ENCODE measurements at regions not wholly inside any gene's neighbourhood (a gene's known extent, or its start where the extent isn't known, plus 50 kb on each side); places are given as distances from the start of the nearest gene placed in this dataset.

- Histone ChIP-seq H3K4me3 (no peak overlapping the region), H3K36me3 (no peaks in the 10 kb centered on the region), H3K27me3 (no peaks in the 10 kb centered on the region), H3K9me3 (no peaks in the 10 kb centered on the region; the same call in 1 of the 2 replicates)
- DNase-seq, result no peak
Observed at GRCh38 chr1:96338622-96339021, 383.0 kb upstream of the PTBP2 start.

- no peak for DNase-seq
- H3K27me3 ChIP-seq, result no peaks in the 10 kb centered on the region
Observed at GRCh38 chr1:96340686-96341085, 380.9 kb upstream of the PTBP2 start.

GRCh38 chr1:96346719-96347118, 374.9 kb upstream of the PTBP2 start:
- no peak overlapping the region for H3K4me3 ChIP-seq
- H3K27me3 ChIP-seq, result no peaks in the 10 kb centered on the region
- no peak for DNase-seq
- no peaks in the 10 kb centered on the region for H3K36me3 ChIP-seq
- peaks cover 6% of the 10 kb centered on the region for H3K9me3 ChIP-seq

More at GRCh38 chr1:96340686-96341085, 380.9 kb upstream of the PTBP2 start:
- no peak overlapping the region for H3K4me3 ChIP-seq
- no peaks in the 10 kb centered on the region for H3K36me3 ChIP-seq
- peaks cover 6% of the 10 kb centered on the region for H3K9me3 ChIP-seq

- no peaks in the 10 kb centered on the region for H3K27me3 ChIP-seq
Observed at GRCh38 chr1:96349896-96350295, 371.7 kb upstream of the PTBP2 start.

DNA sequence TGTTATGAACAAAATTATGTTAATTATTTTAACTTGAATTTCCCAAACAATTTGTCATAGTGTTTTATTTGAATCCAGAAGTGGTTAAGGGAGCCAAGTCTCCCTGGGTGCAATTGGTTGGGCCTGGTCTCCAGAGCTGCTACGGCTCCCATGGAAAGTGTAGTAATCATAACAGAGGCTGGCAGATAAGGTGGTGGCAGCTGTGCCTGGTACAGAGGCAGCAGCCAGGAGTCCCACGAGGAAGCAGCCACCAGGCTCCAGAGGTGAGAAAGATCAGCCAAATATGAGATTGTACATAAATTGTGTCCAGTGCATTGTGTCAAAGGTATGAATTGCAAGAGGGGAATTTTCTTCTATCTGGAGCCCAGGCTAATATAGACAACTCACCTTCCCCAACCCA, 368.9 kb upstream of the PTBP2 start:
- H3K36me3 ChIP-seq, result no peaks in the 10 kb centered on the region
- no peaks in the 10 kb centered on the region for H3K9me3 ChIP-seq
- no peak overlapping the region for H3K4me3 ChIP-seq
- H3K27me3 ChIP-seq, result no peaks in the 10 kb centered on the region
- no peak for DNase-seq

More at GRCh38 chr1:96349896-96350295, 371.7 kb upstream of the PTBP2 start:
- Histone ChIP-seq H3K36me3 (no peaks in the 10 kb centered on the region), H3K9me3 (no peaks in the 10 kb centered on the region), H3K4me3 (no peak overlapping the region)
- no peak for DNase-seq

GRCh38 chr1:96355521-96355920, 366.1 kb upstream of the PTBP2 start:
- Histone ChIP-seq H3K36me3 (no peaks in the 10 kb centered on the region), H3K4me3 (no peak overlapping the region), H3K9me3 (no peaks in the 10 kb centered on the region), H3K27me3 (no peaks in the 10 kb centered on the region)
- DNase-seq, result no peak

GRCh38 chr1:96355961-96356360, 365.6 kb upstream of the PTBP2 start:
- Histone ChIP-seq H3K36me3 (no peaks in the 10 kb centered on the region), H3K4me3 (no peak overlapping the region), H3K9me3 (no peaks in the 10 kb centered on the region), H3K27me3 (no peaks in the 10 kb centered on the region)
- DNase-seq, result no peak

GRCh38 chr1:96357141-96357765, 364.3 kb upstream of the PTBP2 start:
- H3K36me3 ChIP-seq, result no peaks in the 10 kb centered on the region
- DNase-seq, result no peak
- H3K4me3 ChIP-seq, result no peak overlapping the region
- no peaks in the 10 kb centered on the region for H3K27me3 ChIP-seq
- H3K9me3 ChIP-seq, result no peaks in the 10 kb centered on the region

DNA sequence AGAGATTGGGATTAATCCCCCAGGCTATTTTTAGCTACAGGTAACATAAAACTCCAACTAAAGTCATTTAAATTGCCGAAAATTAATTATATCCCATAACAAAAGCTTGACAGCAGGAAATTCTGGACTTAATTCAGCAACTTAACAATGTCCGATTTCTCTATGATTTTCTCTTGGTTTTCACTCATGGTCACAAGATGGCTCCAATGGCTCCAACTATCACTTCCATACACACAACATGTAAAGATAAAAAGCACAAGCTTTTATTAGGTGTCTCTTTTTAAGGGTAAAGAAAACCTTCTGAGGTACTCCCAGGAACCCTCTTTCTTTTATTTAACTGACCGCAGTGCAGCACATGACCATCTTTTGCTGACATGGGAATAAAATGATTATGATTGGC, 363.5 kb upstream of the PTBP2 start:
- no peaks in the 10 kb centered on the region for H3K36me3 ChIP-seq
- no peak overlapping the region for H3K4me3 ChIP-seq
- no peaks in the 10 kb centered on the region for H3K27me3 ChIP-seq
- H3K9me3 ChIP-seq, result no peaks in the 10 kb centered on the region
- no peak for DNase-seq

- Histone ChIP-seq H3K36me3 (no peaks in the 10 kb centered on the region), H3K9me3 (no peaks in the 10 kb centered on the region; the same call in 1 of the 2 replicates), H3K27me3 (no peaks in the 10 kb centered on the region), H3K4me3 (no peak overlapping the region)
- DNase-seq, result peak; percentile 11
Observed at GRCh38 chr1:96360036-96360795, 361.4 kb upstream of the PTBP2 start.

DNA sequence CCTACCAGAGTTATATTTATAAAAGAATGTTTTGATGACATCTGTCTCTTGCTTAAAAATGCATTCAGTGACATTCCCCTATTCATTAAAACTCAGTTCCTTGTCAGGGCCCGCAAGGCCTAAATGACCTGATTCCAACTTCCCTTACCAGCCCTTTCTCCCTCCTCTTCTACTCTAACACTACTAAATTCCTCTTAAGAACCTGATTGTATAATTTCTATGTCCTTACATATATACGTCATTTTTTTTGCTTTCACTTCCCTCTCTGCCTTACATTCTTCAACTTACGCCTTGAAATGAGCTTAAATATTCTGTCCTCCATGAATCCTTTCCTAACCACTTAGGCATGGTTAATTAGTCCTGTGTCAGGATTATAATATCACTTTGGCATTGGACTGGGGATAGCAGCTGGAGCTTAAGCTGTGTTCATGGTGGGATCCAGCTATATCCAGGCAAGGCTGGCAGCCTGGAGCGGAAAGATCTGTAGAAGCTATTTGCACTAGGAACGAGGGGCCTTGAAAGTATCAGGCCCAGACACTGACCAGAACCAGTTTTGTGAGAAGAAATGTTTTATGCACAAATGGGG, 360.2 kb upstream of the PTBP2 start:
- H3K4me3 ChIP-seq, result no peak overlapping the region
- H3K36me3 ChIP-seq, result no peaks in the 10 kb centered on the region
- H3K27me3 ChIP-seq, result no peaks in the 10 kb centered on the region
- no peaks in the 10 kb centered on the region; the same call in 1 of the 2 replicates for H3K9me3 ChIP-seq
- no peak for DNase-seq

DNA sequence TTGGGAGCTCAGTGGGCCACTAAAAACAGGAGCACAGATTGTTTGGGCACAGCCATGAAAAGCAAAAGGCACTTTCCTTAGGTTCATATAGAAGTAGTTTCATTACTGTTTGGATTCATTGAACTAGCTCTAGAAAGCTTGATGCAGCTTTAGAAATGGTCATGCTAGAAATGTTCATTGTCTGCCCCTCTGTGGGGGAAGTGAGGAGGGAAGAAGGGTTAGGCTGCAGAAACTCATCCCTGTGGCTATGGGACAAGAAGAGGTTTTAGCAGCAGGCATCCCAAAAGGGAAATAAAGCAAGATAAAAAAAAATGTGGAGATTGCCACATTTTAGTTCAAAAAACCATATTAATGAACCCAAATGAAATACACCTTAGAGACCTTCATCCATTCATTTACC, 359.6 kb upstream of the PTBP2 start:
- Histone ChIP-seq H3K36me3 (no peaks in the 10 kb centered on the region), H3K27me3 (no peaks in the 10 kb centered on the region), H3K4me3 (no peak overlapping the region), H3K9me3 (no peaks in the 10 kb centered on the region; the same call in 1 of the 2 replicates)
- DNase-seq, result no peak

DNA sequence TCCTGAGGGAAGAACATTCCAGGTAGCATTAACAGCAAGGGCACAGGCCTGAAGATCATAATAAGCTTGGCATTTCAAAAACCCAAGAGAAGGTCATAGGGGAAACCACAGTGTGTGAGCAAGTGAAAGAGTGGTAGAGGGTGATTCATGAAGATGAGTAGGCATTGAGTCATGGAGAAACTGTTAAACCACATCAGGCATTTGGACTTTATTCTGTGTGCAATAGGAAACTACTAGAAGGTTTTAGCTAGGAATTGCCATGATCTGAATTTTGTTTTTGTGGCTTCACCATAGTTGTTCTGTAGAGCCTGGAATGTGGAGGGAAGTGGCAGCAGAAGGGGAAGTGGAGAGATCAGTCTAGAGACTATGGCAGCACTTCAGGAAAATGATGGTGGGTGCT, 359.0 kb upstream of the PTBP2 start:
- H3K36me3 ChIP-seq, result no peaks in the 10 kb centered on the region
- DNase-seq, result peak; percentile 51

GRCh38 chr1:96363826-96364225, 357.8 kb upstream of the PTBP2 start:
- Histone ChIP-seq H3K4me3 (no peak overlapping the region), H3K9me3 (no peaks in the 10 kb centered on the region; the same call in 1 of the 2 replicates), H3K27me3 (no peaks in the 10 kb centered on the region), H3K36me3 (no peaks in the 10 kb centered on the region)
- no peak for DNase-seq

More for the DNA sequence above, 359.0 kb upstream of the PTBP2 start:
- no peaks in the 10 kb centered on the region; the same call in 1 of the 2 replicates for H3K9me3 ChIP-seq
- H3K4me3 ChIP-seq, result no peak overlapping the region
- no peaks in the 10 kb centered on the region for H3K27me3 ChIP-seq

DNA sequence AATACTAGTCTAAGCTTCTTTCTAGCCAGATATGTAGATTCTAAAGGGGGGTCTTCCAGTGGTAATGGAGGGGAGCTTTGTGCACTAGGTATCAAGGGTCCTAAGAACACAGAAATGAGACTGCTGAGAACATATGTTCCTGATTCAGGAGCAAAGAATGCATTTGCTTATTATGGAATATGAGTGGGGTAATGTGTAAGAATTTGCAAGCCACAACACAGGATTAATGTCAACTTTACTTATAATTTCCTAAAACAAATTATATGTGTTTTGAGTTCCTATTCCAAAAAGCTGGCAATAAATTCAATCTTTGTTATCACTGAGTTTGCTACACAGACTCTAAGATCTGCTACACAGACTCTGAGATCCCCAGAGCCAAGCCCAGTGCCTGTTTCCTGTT, 357.0 kb upstream of the PTBP2 start:
- Histone ChIP-seq H3K27me3 (no peaks in the 10 kb centered on the region), H3K4me3 (no peak overlapping the region), H3K36me3 (no peaks in the 10 kb centered on the region), H3K9me3 (no peaks in the 10 kb centered on the region; the same call in 1 of the 2 replicates)
- peak; percentile 9 for DNase-seq

- no peaks in the 10 kb centered on the region; the same call in 1 of the 2 replicates for H3K9me3 ChIP-seq
- H3K36me3 ChIP-seq, result no peaks in the 10 kb centered on the region
- no peaks in the 10 kb centered on the region for H3K27me3 ChIP-seq
- H3K4me3 ChIP-seq, result no peak overlapping the region
- peak; percentile 4 for DNase-seq
Observed at GRCh38 chr1:96365076-96365475, 356.5 kb upstream of the PTBP2 start.

DNA sequence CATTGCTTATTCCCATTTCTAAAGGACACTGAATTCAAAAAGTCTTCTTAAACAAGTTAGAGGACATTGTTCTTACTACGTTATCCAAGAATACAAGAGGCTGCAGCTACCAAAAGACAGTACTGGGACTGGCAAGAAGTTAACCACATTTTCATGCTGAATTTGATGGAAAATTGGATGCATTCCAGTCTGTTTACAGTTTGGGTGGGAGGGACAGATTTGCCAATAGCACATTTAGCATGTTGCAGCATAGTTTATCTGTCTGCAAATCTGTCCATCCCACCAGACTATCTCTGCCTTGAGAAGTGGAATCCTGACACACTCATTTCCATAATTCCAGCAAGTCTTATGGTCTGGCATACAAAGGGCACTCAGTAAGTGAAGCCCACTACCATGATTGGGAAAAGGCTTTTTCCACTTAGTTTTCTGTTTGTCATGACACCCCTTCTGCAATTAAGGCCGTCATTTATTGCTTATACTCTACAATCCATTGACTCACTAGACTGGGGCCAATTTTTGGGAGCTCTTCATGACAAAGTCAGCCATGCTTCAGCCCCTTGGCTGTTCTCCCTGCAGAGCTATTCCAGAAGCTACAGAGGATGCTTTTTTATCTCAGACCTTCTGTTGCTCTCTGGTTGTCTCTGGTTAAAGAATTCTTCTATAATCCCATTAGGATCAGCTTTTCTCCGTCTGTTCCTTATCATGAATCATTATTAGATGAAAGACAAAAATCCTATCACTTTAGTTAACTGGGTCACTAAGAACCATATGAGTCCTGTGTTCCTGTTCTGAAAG, 355.8 kb upstream of the PTBP2 start:
- no peaks in the 10 kb centered on the region; the same call in 1 of the 2 replicates for H3K9me3 ChIP-seq
- H3K4me3 ChIP-seq, result no peak overlapping the region
- DNase-seq, result no peak
- H3K27me3 ChIP-seq, result no peaks in the 10 kb centered on the region
- no peaks in the 10 kb centered on the region for H3K36me3 ChIP-seq

Data from MG63 (cell line).